ENCODE measurements at regions not wholly inside any gene's neighbourhood (a gene's known extent, or its start where the extent isn't known, plus 50 kb on each side); places are given as distances from the start of the nearest gene placed in this dataset.
"Not testable (repeated sequence)": the region's sequence is repeated elsewhere in the genome, so short reads cannot be mapped to it uniquely, and the experiment has no call there.

DNA sequence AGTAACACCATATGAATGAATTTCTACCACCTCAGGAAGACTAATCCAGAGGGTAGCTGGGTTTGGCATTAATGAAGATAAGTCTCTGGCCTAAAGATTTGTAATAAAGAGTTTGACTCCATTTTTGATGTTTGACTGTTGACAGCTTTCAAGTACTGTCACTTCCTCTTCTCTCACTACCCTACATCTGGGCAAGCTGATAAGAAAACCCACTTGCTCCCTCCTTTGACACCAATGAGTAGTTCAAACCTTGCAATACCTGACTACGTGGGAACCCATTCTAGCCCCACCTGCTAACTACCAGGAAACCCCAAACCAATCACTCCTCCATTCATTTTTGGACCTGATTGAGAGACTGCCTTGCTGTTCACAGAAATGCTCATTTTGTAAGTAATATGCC, 621.5 kb downstream of the TENT5A start:
- no peak for DNase-seq (ENCODE audit: low spot score)

DNA sequence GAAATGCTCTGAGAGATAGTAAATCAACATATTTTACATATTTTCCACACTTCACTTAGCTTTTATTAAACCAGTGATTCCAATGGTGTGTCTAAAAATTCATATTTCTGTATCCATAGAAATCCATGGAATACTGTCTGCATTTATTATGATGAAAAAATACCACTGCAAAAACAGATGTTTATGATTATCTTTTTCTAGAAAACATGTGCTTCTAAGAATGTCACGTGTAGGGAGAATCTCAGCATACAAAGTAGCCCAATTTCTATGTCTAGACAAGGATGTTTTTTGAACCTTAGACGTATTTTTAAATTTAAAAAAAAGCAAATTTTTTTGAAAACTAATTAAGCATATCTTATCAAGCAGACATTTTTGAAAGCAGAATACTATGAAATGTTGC, 622.4 kb downstream of the TENT5A start:
- no peak for DNase-seq (ENCODE audit: low spot score)

DNA sequence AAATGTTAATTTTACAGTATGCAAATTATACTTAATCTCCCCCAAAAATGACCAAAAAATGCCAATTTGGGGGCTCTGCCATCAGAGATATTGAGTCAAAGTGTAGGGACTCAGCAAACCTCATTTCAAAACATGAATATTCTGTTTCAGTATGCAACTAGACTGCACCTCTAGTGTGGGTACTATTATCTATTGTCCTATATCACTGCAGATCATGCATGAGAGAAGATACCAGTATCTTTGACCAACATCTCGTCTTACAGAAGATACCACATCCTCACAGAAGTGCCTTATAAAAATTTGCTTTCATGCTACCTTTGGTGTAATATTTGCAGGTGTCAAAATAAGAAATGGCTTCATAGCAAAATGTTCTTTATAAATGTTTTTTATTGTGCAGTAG, 623.8 kb downstream of the TENT5A start:
- DNase-seq (ENCODE audit: low spot score) = no peak

DNA sequence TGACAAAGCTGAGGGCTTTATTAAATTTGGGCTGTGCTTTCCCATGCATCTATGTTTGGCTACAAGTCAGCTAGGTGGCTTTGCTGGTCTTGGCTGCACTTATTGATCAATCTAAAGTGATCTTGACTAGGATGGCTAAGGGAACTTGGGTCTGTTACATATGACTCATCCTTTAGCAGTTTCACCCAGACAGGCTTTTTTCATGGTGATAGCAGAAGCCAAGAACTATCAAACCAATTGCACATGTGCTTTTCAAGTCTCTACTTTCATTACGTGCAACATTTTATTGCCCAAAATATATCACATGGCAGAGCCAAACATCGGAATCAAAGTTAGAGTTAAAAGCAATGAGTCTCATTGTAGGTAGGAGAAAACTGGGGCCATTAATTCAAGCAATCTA, 626.3 kb downstream of the TENT5A start:
- no peak for DNase-seq (ENCODE audit: low spot score)

DNA sequence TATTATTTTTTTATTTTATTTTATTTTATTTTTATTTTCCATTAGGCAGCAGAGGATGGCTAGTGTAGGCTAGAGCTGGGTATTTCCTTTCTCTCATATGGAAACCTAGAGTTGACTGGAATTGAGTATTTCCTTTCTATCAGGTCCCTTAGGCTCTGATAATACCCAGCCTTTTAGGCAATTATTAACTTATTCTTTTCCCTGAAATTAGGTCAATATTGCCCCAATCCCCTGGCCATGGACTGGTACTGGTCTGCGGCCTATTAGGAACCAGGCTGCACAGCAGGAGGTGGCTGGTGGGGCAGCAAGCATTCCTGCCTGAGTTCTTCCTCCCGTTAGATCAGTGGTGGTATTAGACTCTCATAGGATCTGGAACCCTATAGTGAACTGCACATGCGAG, 632.2 kb downstream of the TENT5A start:
- no peak for DNase-seq (ENCODE audit: low spot score)

DNA sequence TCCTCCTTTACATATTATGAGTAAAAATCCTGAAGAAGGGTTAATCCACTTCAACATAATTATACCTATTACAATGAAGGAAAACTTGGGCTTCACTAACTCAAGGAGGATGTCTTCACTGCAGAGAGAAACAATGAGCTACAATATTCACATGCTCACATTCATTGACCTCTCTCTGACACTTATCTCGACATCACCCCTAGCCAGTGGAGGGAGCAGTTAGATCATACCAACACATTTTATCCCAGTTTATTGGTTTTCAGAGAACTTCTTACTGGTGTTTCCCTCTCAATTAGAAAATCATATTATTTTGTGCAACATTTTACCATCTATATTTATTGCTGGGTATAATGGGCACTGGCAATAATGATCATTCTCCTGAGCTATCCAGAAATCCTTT, 646.5 kb downstream of the TENT5A start:
- DNase-seq (ENCODE audit: low spot score) = peak; percentile 13

DNA sequence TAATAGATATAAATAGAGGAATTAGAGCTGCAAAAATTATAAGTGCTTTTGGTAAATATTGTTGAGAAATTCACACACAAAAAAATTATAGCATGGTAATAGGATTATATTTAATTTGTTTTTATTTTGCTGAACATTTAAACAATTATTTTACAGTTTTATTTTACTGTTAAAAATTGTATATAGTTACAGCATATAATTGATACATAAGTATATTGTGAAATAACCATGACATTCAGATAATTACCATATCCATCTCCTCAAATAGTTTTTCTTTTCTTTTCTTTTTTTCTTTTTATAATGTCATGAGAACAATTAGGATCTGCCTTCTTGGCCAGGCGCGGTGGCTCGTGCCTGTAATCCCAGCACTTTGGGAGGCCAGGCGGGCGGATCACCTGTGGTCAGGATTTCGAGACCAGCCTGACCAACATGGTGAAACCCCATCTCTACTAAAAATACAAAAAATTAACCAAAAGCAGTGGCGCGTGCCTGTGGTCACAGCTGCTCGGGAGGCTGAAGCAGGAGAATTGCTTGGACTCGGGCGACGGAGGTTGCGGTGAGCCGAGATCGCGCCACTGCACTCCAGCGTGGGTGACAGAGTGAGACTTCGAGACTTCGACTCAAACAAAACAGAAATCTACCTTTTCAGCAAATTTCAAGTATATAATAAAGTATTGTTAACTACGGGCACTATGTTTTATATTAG, 654.2 kb downstream of the TENT5A start:
- DNase-seq (ENCODE audit: low spot score) = no peak

DNA sequence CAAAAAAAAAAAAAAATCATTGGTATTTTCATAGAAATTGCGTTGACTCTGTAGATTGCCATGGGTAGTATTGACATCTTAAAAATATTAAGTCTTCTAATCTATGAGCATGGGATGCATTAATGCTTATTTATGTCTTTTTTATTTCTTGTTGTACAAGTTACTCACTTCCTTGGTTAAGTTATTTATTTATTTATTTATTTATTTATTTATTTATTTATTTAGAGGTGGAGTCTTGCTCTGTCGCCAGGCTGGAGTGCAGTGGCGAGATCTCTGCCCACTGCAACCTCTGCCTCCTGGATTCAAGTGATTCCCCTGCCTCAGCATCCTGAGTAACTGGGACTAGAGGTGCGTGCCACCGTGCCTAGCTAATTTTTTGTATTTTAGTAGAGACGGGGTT, 656.0 kb downstream of the TENT5A start:
- not testable (repeated sequence) for DNase-seq (ENCODE audit: low spot score)

DNA sequence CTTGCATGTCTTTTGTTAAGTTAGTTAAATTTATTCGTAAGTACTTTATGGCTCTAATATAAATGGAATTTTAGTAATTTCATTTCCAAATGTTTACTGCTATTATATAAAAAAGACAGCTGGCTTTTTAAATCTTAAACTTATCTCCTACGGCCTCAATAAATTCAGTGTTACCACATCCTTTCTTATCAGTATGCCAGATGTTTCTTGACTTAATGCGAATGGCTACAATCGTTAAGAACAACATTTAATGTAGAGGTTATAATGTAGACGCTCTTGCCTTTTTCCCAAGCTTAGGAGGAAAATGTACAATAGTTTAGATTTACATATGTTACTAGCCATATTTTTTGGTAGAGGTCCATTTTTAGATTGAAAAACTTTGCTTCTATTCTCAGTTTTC, 659.4 kb downstream of the TENT5A start:
- DNase-seq (ENCODE audit: low spot score) = no peak

DNA sequence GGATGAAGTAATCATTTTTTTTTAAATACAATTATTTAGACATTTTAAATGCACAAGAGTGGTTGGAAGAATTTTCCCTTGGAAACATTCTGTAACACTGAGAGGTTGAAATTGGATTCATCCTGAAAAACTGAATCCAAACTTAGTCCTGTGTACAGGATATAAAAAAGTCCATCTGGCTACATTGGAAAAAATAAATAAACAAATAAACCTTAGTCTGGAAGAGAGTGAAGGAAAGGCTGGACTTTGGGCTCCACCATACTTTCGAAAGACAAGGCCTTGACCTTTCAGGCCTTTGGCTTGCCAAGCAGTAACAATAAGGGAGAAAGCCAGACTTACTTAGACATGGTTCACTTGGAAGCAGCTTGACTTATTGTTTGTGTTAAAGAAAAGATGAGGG, 664.3 kb downstream of the TENT5A start:
- no peak for DNase-seq (ENCODE audit: low spot score)

DNA sequence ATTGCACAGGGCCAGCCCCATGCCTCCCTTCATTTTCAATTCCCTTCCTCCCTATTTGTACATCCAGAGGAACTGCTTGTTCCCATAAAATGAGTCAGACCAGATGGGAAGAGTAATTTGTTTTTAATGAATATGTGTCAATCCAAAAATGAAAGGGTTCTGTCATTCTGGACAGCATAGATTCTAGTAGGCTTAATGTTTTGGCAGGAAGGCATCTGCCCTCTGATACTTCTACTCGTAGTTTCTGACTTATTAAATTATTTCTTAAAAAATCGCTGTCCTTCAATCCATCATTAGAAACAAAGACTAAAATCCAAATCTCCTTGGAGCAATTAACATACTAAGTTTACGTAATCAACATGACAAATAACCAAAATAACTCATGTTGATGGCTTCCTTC, 665.5 kb downstream of the TENT5A start:
- no peak for DNase-seq (ENCODE audit: low spot score)

DNA sequence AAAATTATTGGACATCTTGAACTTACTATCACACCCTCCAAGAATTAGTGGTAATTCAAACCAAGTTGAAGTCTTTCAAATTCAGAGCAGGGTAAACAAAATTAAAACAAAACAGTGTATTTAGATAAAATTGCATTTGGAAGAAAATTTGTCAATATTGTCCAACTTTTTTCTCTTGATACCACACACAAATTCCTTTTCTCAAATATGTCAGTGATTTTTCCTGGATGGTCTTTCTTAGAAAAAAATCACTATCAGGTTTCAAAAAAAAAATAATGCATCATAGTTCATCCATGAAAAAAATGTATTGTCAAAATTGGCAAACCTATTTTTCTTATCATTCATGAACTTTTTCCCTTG, 667.1 kb downstream of the TENT5A start:
- no peak for DNase-seq (ENCODE audit: low spot score)

DNA sequence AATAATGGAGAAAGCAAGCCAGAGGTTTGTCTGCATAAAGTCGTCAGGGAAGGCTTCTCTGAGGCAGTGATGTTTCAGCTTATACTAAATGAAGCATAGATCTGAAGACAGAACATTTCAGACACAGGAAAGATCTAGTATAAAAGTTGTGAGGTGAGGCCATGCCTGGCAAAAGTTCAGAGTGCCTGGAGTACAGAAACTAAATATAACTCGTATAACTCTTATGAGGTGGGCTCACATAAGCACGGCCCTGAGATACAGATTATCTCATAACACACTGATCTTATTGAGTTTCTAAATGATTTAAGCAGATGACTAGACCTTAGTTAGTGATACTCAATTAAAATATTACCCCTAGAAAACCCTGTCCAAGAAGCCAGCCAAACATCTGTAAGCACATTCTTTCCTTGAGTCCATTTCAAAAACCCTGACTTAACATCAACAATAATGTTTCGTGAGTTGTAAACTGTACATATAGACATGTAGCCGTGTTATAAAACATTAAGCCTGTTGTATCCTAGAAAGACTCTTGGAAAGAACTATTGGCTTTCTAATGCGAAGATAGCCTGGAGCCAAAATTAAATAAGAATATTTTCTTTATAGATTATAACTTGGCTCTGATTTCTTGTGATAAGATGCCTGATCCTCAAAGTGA, 667.6 kb downstream of the TENT5A start:
- DNase-seq (ENCODE audit: low spot score) = no peak

DNA sequence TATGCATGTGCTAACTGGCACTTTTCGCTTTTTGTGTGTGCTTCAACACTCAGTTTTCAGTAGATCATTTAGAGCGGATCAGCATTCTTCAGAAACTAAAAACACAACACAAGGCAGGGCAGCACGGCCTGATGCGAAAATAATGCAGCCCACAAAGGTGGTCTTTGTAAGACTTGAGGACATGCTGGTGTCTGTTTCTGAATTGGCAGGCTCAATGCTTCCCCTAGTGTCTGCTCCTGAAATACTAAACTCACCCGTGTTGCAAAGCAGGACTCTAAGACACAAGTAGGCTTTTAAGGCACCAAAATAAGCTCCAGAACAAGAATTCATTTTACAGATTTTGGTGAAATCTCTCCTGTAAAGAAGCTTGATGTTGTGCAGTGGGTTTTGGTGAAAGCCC, 676.5 kb downstream of the TENT5A start:
- peak; percentile 16 for DNase-seq (ENCODE audit: low spot score)

DNA sequence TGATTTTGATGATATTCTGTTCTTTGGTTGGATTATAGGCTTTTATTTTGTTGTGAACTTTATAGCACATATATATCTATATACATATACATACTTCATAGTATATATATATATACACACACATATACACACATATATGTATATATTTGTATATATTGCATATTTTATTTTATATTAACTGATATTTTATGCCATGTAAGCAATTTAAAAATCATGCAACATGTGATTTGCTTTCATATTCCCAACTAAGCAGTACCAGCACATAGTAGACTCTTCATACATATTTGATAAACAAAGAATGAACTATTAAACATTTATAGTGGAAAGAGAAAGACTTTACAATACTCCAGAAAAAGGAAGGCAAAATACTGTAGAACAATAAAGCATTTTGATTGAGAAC, 679.2 kb downstream of the TENT5A start:
- DNase-seq (ENCODE audit: low spot score) = no peak

DNA sequence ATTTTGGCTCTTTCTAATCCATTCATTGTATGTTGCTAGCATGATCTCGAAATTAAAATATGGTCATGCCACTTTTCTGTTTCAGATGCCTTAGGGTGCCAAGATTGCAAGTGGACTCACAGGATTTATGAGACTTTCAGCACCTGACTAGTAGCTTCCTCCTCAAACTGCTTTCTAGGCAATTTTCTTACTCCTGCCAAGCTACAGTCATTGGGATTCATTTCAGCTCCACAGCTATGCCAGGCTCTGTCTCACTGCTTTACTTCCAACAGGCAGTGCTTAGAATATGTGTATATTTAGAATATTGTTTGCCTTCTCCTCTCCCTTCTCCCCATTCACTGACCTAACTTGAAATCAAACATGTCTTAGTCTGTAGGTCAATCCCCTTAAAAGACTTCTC, 681.4 kb downstream of the TENT5A start:
- no peak for DNase-seq (ENCODE audit: low spot score)

DNA sequence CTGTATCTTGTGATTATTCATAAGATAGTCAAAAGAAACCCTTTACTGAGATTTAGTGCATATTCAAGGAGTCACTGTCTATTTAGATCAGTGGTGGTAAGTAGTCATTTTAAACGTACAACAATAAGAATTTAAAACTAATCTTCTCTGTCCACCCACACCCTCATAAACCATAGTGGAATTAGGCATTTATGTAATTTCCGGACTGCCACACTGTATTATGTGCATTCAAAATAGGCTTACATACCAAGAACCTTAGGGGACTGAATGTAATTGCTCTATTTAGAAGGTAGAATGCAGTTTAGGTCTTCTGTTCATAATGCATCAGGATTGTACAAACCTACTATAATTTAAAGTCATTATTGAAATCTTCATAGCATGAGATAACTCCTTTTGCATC, 685.4 kb downstream of the TENT5A start:
- no peak for DNase-seq (ENCODE audit: low spot score)

DNA sequence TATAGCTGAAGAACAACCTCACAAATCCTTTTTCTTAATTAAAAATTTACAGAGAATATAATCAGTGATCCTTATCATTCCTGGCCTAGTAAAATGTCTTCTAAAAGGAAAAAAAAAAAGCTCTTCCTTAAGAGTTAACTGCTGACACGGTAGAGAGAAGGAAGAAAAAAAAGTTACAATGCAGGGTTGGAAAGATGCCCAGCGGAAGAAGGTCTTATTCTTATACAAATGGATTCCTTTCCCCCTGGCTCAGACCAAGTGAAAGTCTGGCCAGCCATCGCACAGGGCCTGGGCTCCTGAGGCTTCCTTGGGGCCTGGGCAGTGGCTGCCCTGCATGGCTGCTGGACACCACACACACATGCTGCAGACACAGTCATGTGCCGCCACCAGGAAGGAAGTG, 688.6 kb downstream of the TENT5A start:
- DNase-seq (ENCODE audit: low spot score) = no peak

DNA sequence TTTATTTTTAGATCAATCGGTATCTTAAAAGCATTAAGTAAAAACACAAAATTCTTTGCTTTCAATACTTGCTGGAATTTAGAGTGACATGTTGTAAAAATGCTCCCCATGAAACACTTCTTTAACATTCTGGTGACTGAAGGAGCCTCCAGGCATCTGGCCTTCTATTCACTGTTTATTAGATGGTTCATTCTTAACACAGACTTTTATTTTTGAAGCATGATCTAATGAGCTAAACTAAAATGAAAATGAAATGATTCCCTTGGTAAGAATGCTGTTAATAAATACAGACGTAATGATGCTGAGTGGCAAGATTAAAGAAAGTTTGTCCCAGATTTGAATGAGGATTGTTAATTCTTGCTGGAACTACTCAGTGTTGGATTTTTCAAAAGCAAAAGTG, 698.4 kb downstream of the TENT5A start:
- no peak for DNase-seq (ENCODE audit: low spot score)

DNA sequence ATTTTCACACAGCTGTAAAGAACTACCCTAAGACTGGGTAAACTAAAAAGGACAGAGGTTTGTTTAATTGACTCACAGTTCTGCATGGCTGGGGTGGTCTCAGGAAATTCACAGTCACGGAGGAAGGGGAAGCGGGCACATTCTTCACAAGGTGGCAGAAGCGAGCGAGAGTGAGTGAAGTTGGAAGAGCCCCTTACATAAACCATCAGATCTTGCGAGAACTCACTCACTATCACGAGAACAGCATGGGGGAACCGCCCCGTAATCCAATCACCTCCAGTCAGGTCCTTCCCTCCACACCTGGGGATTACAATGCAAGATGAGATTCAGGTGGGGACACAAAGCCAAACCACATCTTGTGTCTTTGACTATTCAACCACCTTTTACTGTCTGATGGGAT, 700.5 kb downstream of the TENT5A start:
- no peak for DNase-seq (ENCODE audit: low spot score)

DNA sequence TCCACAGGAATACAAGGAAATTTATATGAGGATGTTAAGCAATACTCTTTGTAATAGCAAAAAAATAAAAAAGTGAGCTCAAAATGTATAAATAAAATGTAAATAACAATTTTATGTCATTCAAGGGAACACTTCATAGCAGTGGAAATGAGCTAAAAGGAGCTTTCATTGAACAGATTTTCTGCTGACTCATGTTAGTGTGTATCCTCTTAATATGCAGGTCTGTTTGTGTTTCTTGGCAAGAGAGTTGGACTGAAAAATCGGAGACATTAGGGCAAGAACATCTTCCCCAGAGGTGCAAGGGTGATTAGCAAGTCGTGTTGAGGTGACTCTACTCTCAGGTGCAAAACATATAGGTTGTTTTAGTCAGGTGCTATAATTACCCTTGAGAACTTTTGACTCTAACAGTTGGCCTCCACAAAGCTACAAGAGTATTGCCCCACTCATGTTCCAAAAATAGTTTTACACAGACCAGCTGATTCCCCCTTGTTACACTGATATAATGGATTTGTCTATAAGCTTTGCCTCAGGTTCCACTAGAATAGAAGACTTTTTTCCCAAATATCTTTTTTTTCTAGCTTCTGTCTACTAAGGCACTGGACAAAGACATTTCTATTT, 702.9 kb downstream of the TENT5A start:
- DNase-seq (ENCODE audit: low spot score) = no peak

DNA sequence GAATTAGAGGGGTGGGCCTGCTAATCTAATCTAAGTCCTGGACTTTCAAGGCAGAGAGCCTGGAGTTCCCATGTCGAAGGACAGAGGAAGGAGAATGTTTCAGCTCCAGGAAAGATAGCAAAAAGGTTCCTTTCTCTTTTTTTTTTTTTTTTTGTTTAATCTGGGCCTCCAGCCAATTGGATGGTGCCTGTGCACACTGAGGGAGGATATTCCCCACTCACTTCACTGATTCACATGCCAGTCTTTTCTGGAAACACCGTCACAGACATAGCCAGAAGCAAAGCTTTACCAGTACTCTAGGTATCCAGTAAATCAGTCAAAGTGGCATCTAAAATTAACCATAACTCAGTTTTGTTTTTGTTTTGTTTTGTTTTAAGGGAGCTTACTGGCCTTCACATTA, 721.1 kb downstream of the TENT5A start:
- no peak for DNase-seq (ENCODE audit: low spot score)

DNA sequence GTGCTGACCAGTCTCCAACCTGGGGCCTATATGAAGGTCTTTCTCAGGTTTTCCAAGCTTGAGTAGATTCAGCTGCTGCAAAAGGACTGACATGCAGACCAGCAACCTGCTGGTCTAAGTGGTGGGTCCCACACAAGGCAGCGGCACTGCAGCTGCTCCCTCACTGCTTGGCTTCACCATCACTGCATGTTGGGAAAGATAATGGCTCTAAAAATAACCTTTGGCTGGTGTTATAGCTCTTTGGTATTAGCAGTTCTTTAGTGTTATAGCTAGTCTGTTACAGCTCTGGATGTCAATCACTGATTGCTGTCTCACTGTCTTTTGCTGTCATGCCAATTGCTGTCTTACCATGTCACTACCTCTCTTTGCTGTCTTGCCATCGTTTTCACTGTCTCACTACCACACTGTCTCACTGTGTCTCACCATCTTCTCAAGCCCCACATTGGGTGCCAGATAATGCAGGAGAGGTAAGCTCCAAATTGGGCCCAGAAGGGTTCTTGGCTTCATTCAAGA, 726.4 kb downstream of the TENT5A start:
- DNase-seq (ENCODE audit: low spot score) = no peak

Data from HT-29 (cell line).